WERI-Rb-1 (cell line): ENCODE measurements at regions not wholly inside any gene's neighbourhood (a gene's known extent, or its start where the extent isn't known, plus 50 kb on each side); places are given as distances from the start of the nearest gene placed in this dataset.

ENCODE experiments used
- DNase-seq: peaks from one replicate; pipeline ENCODE4 v3.0.0-alpha.2; 2020
- H3K27ac ChIP-seq: fragments of 250-450 bp; sonication (Bioruptor Pico); 2 replicates; pipeline ENCODE4 v1.5.1; 2020; ENCODE audit warnings: mild to moderate bottlenecking, moderate library complexity
- H3K27me3 ChIP-seq: fragments of 250-450 bp; sonication (Bioruptor Pico); 2 replicates; pipeline ENCODE4 v1.5.1; 2021; ENCODE audit warnings: mild to moderate bottlenecking, low read depth, moderate library complexity; ENCODE audit not compliant: insufficient read depth, severe bottlenecking
- H3K36me3 ChIP-seq: fragments of 250-450 bp; sonication (Bioruptor Pico); 2 replicates; pipeline ENCODE4 v1.5.1; 2020; ENCODE audit warnings: mild to moderate bottlenecking, moderate library complexity
- H3K4me3 ChIP-seq: 2 replicates; pipeline ENCODE4 v1.5.1; 2011; ENCODE audit warnings: low read depth, mild to moderate bottlenecking, control low read depth, low read length
- H3K9me3 ChIP-seq: fragments of 250-450 bp; sonication (Bioruptor Pico); 2 replicates; pipeline ENCODE4 v1.5.1; 2021; ENCODE audit warnings: mild to moderate bottlenecking, moderate library complexity; ENCODE audit not compliant: severe bottlenecking
- CTCF ChIP-seq: IDR thresholded peaks from 2 replicates; pipeline ENCODE4 v1.5.1; 2011; ENCODE audit warnings: low read depth, mild to moderate bottlenecking, control low read depth, inconsistent platforms, low read length

DNA sequence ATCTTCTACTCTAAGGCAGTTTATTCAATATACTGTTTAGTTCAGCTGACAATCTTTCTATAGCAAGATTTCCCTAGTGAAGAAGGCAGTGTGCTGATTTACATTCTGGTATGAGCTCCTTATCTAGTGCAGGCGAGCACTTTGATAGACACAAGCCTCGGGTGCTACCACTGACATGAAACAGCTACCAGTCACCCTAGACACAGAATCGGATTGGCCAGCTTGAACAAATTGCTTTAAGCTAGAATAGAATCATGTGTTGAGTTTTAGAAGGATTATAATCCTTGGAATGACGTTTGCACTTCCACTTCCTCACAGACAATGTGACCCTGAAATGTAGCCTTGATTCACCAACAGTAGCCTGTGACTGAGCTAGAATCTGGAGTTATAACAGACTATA is 394.0 kb downstream of the EPHA4 start:
- Histone ChIP-seq H3K27me3 (no peaks in the 10 kb centered on the region), H3K9me3 (peaks cover 2% of the 10 kb centered on the region), H3K27ac (no peak overlapping the region), H3K36me3 (no peaks in the 10 kb centered on the region), H3K4me3 (no peak overlapping the region)
- DNase-seq, result no peak
- no peak for TF ChIP-seq CTCF

- no peaks in the 10 kb centered on the region for H3K36me3 ChIP-seq
- no peaks in the 10 kb centered on the region for H3K27me3 ChIP-seq
- TF ChIP-seq CTCF, result no peak
- no peaks in the 10 kb centered on the region for H3K9me3 ChIP-seq
- no peak overlapping the region for H3K4me3 ChIP-seq
- no peak for DNase-seq
- H3K27ac ChIP-seq, result no peak overlapping the region
Measured at GRCh38 chr2:221186873-221187272, 385.2 kb downstream of the EPHA4 start.

DNA sequence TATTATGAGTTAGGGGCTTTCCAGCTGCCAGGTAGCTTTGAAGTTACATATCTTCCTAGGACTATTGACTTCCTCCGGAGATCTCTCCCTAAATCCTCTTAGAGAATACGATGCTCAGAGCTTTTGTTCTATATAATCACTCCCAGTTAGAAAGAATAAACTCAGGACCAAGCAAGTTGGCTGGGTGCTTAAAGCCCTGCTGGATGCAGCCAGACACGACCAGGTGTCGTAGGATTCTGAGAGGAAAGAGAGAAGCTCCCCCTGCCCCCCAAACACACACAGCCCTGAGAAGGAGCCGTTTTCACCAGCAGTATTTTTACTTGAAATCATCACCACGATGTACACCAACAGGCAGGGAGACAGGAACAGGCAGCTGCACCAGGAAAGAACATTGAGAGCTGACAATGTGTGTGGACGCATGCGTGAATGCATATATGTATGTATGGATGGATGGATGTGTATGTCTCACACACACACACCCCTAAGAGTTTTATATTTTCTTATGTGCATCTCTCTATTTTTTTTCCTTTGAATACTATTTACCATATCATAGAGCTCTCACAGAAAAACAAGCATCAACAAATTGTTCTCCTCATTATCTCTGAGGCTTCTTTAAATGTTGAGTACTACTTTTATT is 382.6 kb downstream of the EPHA4 start:
- H3K27ac ChIP-seq, result peak overlapping the region; percentile 39; the same call in 1 of the 2 replicates
- DNase-seq, result peak; percentile 29
- H3K27me3 ChIP-seq, result no peaks in the 10 kb centered on the region
- H3K36me3 ChIP-seq, result no peaks in the 10 kb centered on the region
- H3K9me3 ChIP-seq, result no peaks in the 10 kb centered on the region
- TF ChIP-seq CTCF, result no peak
- H3K4me3 ChIP-seq, result no peak overlapping the region

GRCh38 chr2:221195829-221196228 is 376.3 kb downstream of the EPHA4 start:
- H3K36me3 ChIP-seq, result no peaks in the 10 kb centered on the region
- no peak overlapping the region for H3K4me3 ChIP-seq
- no peak for DNase-seq
- H3K27me3 ChIP-seq, result no peaks in the 10 kb centered on the region
- H3K27ac ChIP-seq, result no peak overlapping the region
- no peaks in the 10 kb centered on the region for H3K9me3 ChIP-seq
- no peak for TF ChIP-seq CTCF

- TF ChIP-seq CTCF, result no peak
- H3K36me3 ChIP-seq, result no peaks in the 10 kb centered on the region
Measured at GRCh38 chr2:221197225-221197856, 374.8 kb downstream of the EPHA4 start.

GRCh38 chr2:221198309-221198708 is 373.8 kb downstream of the EPHA4 start:
- Histone ChIP-seq H3K9me3 (no peaks in the 10 kb centered on the region), H3K27ac (no peak overlapping the region), H3K4me3 (no peak overlapping the region), H3K36me3 (no peaks in the 10 kb centered on the region), H3K27me3 (no peaks in the 10 kb centered on the region)
- no peak for DNase-seq
- no peak for TF ChIP-seq CTCF

More at GRCh38 chr2:221197225-221197856, 374.8 kb downstream of the EPHA4 start:
- Histone ChIP-seq H3K27ac (no peak overlapping the region), H3K27me3 (no peaks in the 10 kb centered on the region), H3K4me3 (no peak overlapping the region), H3K9me3 (no peaks in the 10 kb centered on the region)
- no peak for DNase-seq
